Keratinocyte (primary cell): ENCODE measurements at regions not wholly inside any gene's neighbourhood (a gene's known extent, or its start where the extent isn't known, plus 50 kb on each side); places are given as distances from the start of the nearest gene placed in this dataset.

ENCODE experiments used
- CTCF ChIP-seq, 3 experiments: IDR thresholded peaks in 1 of 3; conservative IDR thresholded peaks in 1 of 3; optimal IDR thresholded peaks in 1 of 3; 2 replicates in 2 of 3; 3 replicates in 1 of 3; pipeline versions ENCODE3 to v1.5.1; 2011; ENCODE audit warnings: low read length in 3 of 3, mild to moderate bottlenecking in 3 of 3, moderate library complexity in 2 of 3, control low read depth in 1 of 3, inconsistent platforms in 1 of 3; ENCODE audit not compliant: insufficient read depth in 2 of 3; ENCODE audit errors: extremely low read depth in 1 of 3
- EZH2 ChIP-seq: IDR thresholded peaks from one replicate; pipeline ENCODE4 v1.6.1; 2012; ENCODE audit warnings: inconsistent platforms, mild to moderate bottlenecking, low read length, moderate library complexity

- TF ChIP-seq CTCF (optimal IDR thresholded peaks at IDR 0.05 in 1 of 3, IDR thresholded peaks at IDR 0.05 in 1 of 3, conservative IDR thresholded peaks at IDR 0.05 in 1 of 3; ENCODE audit: extremely low read depth in 1 of 3, insufficient read depth in 2 of 3, low read length in 3 of 3) (no peak), EZH2 (no peak)
These were observed 753.8 kb upstream of the TENM4 start for GRCh38 chr11:80194625-80195024.
